ENCODE measurements at regions not wholly inside any gene's neighbourhood (a gene's known extent, or its start where the extent isn't known, plus 50 kb on each side); places are given as distances from the start of the nearest gene placed in this dataset.

DNA sequence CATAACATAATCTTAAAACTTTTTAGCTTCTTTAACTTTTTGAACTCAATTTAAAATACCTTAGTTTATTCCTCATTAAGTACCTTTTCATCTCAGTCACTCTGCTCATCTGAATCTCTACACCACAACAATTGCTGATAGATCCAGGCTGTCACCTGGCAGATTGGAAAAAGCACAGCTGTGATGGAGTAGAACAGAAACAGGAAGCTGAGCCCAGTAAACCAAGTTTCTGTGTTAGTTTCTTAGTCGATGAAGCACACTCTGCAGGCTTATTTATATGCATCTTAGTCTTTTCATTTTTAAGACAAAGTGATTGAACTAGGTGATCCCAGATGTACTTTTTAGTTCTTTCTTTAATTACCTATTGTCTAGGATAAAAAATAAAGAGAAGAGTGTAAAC is 1398.0 kb upstream of the ALCAM start:
- TF ChIP-seq EZH2 (IDR thresholded peaks at IDR 0.05; ENCODE audit: borderline replicate concordance) (no peak), EZH2phosphoT487 (IDR thresholded peaks at IDR 0.05; ENCODE audit: low read depth, severe bottlenecking, unreplicated experiment) (no peak)
- TF ChIP-seq, protein P1, sequence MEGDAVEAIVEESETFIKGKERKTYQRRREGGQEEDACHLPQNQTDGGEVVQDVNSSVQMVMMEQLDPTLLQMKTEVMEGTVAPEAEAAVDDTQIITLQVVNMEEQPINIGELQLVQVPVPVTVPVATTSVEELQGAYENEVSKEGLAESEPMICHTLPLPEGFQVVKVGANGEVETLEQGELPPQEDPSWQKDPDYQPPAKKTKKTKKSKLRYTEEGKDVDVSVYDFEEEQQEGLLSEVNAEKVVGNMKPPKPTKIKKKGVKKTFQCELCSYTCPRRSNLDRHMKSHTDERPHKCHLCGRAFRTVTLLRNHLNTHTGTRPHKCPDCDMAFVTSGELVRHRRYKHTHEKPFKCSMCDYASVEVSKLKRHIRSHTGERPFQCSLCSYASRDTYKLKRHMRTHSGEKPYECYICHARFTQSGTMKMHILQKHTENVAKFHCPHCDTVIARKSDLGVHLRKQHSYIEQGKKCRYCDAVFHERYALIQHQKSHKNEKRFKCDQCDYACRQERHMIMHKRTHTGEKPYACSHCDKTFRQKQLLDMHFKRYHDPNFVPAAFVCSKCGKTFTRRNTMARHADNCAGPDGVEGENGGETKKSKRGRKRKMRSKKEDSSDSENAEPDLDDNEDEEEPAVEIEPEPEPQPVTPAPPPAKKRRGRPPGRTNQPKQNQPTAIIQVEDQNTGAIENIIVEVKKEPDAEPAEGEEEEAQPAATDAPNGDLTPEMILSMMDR (IDR thresholded peaks at IDR 0.05; ENCODE audit: poor library complexity), result no peak
